PC-3 (cell line): ENCODE measurements at regions not wholly inside any gene's neighbourhood (a gene's known extent, or its start where the extent isn't known, plus 50 kb on each side); places are given as distances from the start of the nearest gene placed in this dataset.

Source experiments
- ATAC-seq: fragments of 200-7000 bp; cut with Tn5 transposase; 2 replicates; pipeline ENCODE4 v1.9.1; 2020; ENCODE audit warnings: mild to moderate bottlenecking, moderate library complexity
- BruUV-seq: library from RNA; stranded (reverse); fragments of 400-500 nt; replicated peaks from 2 replicates; lab custom pipeline; 2021; lab: Mats Ljungman, UMichigan
- CTCF ChIA-PET: fragments of 300-600 bp; sonication (Branson Sonifier 250); formaldehyde crosslinking; loops from one replicate; lab custom pipeline; 2022; ENCODE audit warnings: antibody characterized with exemption; lab: Charles Lee
- POLR2A ChIA-PET: fragments of 300-600 bp; sonication (Branson Sonifier 250); formaldehyde crosslinking; loops from one replicate; lab custom pipeline; 2022; ENCODE audit warnings: antibody characterized with exemption; ENCODE audit not compliant: unreplicated experiment; lab: Charles Lee
- DNase-seq: peaks from one replicate; pipeline ENCODE4 v3.0.0-alpha.2; 2015
- H2AFZ ChIP-seq: fragments of 300-600 bp; sonication (generic); 2 replicates; pipeline ENCODE4 v1.6.0; 2016; ENCODE audit warnings: antibody characterized with exemption, low read length
- H3F3A ChIP-seq: fragments of 300-600 bp; sonication (generic); one replicate; pipeline ENCODE4 v1.6.0; 2017; ENCODE audit warnings: antibody characterized with exemption, low read length, control low read depth, mild to moderate bottlenecking; ENCODE audit not compliant: unreplicated experiment
- H3K27ac ChIP-seq: fragments of 300-600 bp; sonication (generic); 2 replicates; pipeline ENCODE4 v1.5.1; 2016; ENCODE audit warnings: mild to moderate bottlenecking, low read length
- H3K27me3 ChIP-seq: fragments of 300-600 bp; sonication (generic); 2 replicates; pipeline ENCODE4 v1.6.1; 2016; ENCODE audit warnings: low read length, mixed read lengths
- H3K36me3 ChIP-seq: fragments of 300-600 bp; sonication (generic); 2 replicates; pipeline ENCODE4 v1.6.1; 2016; ENCODE audit warnings: low read depth, mixed run types, low read length, mixed read lengths
- H3K4me1 ChIP-seq: fragments of 300-600 bp; sonication (generic); 2 replicates; pipeline ENCODE4 v1.5.1; 2016; ENCODE audit warnings: low read length; ENCODE audit not compliant: insufficient read depth
- H3K4me2 ChIP-seq: fragments of 300-600 bp; sonication (generic); 2 replicates; pipeline ENCODE4 v1.6.0; 2016; ENCODE audit warnings: low read length
- H3K4me3 ChIP-seq: fragments of 300-600 bp; sonication (generic); 2 replicates; pipeline ENCODE4 v1.5.1; 2016; ENCODE audit warnings: mild to moderate bottlenecking, low read length, mixed read lengths
- H3K79me2 ChIP-seq: fragments of 300-600 bp; sonication (generic); 2 replicates; pipeline ENCODE4 v1.6.1; 2017; ENCODE audit warnings: low read length, mixed read lengths
- H3K9ac ChIP-seq: fragments of 300-600 bp; sonication (generic); 2 replicates; pipeline ENCODE4 v1.6.0; 2016; ENCODE audit warnings: mild to moderate bottlenecking, low read length
- H3K9me2 ChIP-seq: fragments of 300-600 bp; sonication (generic); replicated peaks from 2 replicates; pipeline ENCODE4 v1.6.1; 2016; ENCODE audit warnings: mixed run types, low read length, mixed read lengths
- H3K9me3 ChIP-seq: fragments of 300-600 bp; sonication (generic); 2 replicates; pipeline ENCODE4 v1.6.1; 2016; ENCODE audit warnings: low read length, mixed read lengths
- H4K20me1 ChIP-seq: fragments of 300-600 bp; sonication (generic); 2 replicates; pipeline ENCODE4 v1.6.1; 2016; ENCODE audit warnings: low read length, mixed read lengths
- CTCF ChIP-seq: fragments of 300-600 bp; sonication (generic); conservative IDR thresholded peaks from 2 replicates; pipeline ENCODE4 v1.5.1; 2017; ENCODE audit warnings: antibody characterized with exemption, low read depth, mild to moderate bottlenecking, low read length
- EZH2 ChIP-seq: fragments of 300-600 bp; sonication (generic); IDR thresholded peaks from one replicate; pipeline ENCODE4 v1.6.1; 2017; ENCODE audit warnings: antibody characterized with exemption, mild to moderate bottlenecking, low read length; ENCODE audit not compliant: unreplicated experiment
- EZH2phosphoT487 ChIP-seq: fragments of 300-600 bp; sonication (generic); IDR thresholded peaks from 2 replicates; pipeline ENCODE4 v1.6.1; 2018; ENCODE audit warnings: mild to moderate bottlenecking, antibody characterized with exemption, low read length, borderline replicate concordance
- intact Hi-C: fragments of 100-400 bp; cut with micrococcal nuclease; formaldehyde crosslinking; loops from 2 replicates; pipeline ENCODE4 v1.9.0; 2023

- Histone ChIP-seq H2AFZ (no peak overlapping the region), H3K36me3 (no peaks in the 10 kb centered on the region), H3K27me3 (no peaks in the 10 kb centered on the region), H3F3A (no peaks in the 10 kb centered on the region), H3K4me1 (no peaks in the 10 kb centered on the region), H3K4me3 (no peak overlapping the region), H3K4me2 (no peak overlapping the region), H3K9me3 (no peaks in the 10 kb centered on the region), H4K20me1 (no peaks in the 10 kb centered on the region), H3K27ac (no peak overlapping the region), H3K9me2 (no peaks in the 10 kb centered on the region), H3K79me2 (no peaks in the 10 kb centered on the region), H3K9ac (no peak overlapping the region)
- CTCF ChIA-PET, result no interaction called here
- DNase-seq, result no peak
- no peak for ATAC-seq
- TF ChIP-seq CTCF (no peak), EZH2phosphoT487 (no peak), EZH2 (no peak)
- POLR2A ChIA-PET, result no interaction called here
- BruUV-seq, result no TSS peak
- intact Hi-C loops, result no loop called here
Observed at GRCh38 chr16:11470676-11471415, 115.9 kb downstream of the LITAF start.

- no peaks in the 10 kb centered on the region for H3K27me3 ChIP-seq
- no peaks in the 10 kb centered on the region for H3K79me2 ChIP-seq
- no peaks in the 10 kb centered on the region for H3K4me1 ChIP-seq
- H3F3A ChIP-seq, result no peaks in the 10 kb centered on the region
- no peaks in the 10 kb centered on the region for H3K36me3 ChIP-seq
- H3K9me3 ChIP-seq, result no peaks in the 10 kb centered on the region
- no peak for TF ChIP-seq CTCF
- no peak for TF ChIP-seq EZH2phosphoT487
- no peak for TF ChIP-seq EZH2
- POLR2A ChIA-PET, result no interaction called here
- H4K20me1 ChIP-seq, result no peaks in the 10 kb centered on the region
- no peak overlapping the region for H3K27ac ChIP-seq
- intact Hi-C loops, result no loop called here
- DNase-seq (no peak), ATAC-seq (no peak)
- H2AFZ ChIP-seq, result no peak overlapping the region
- no peak overlapping the region for H3K4me2 ChIP-seq
- no peak overlapping the region for H3K9ac ChIP-seq
- H3K4me3 ChIP-seq, result no peak overlapping the region
- CTCF ChIA-PET, result no interaction called here
- no TSS peak for BruUV-seq
- no peaks in the 10 kb centered on the region for H3K9me2 ChIP-seq
Observed at GRCh38 chr16:11471548-11471947, 115.2 kb downstream of the LITAF start.

DNA sequence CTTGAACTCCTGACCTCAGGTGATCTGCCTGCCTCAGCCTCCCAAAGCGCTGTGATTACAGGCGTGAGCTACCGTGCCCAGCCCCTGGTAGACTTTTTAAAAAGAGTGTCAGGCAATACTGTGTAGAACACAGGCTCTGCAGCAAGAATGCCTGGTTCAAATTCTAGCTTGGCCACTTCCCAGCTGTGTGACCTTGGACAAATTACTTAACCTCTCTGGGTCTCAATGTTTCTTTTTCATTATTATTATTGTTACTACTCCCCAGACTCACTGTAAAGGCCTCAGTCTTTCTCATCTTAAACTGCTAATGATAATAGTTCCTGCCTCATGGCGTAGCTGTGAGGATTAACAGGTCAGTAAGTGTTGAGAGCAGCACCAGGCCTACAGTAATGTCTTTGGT is 114.3 kb downstream of the LITAF start:
- H3K9me2 ChIP-seq, result no peaks in the 10 kb centered on the region
- H3K36me3 ChIP-seq, result no peaks in the 10 kb centered on the region
- H3K27ac ChIP-seq, result no peak overlapping the region
- no peak for ATAC-seq
- H3K27me3 ChIP-seq, result no peaks in the 10 kb centered on the region
- ChIA-PET CTCF (no interaction called here), POLR2A (no interaction called here)
- H3K9ac ChIP-seq, result no peak overlapping the region
- no peaks in the 10 kb centered on the region for H3K9me3 ChIP-seq
- no TSS peak for BruUV-seq
- H3F3A ChIP-seq, result no peaks in the 10 kb centered on the region
- H3K4me2 ChIP-seq, result no peak overlapping the region
- TF ChIP-seq EZH2phosphoT487 (no peak), EZH2 (no peak), CTCF (no peak)
- DNase-seq, result no peak
- H4K20me1 ChIP-seq, result no peaks in the 10 kb centered on the region
- H2AFZ ChIP-seq, result no peak overlapping the region
- no peaks in the 10 kb centered on the region for H3K4me1 ChIP-seq
- H3K79me2 ChIP-seq, result no peaks in the 10 kb centered on the region
- intact Hi-C loops, result no loop called here
- no peak overlapping the region for H3K4me3 ChIP-seq
